Retinal pigment epithelial cell (primary cell): ENCODE measurements at regions not wholly inside any gene's neighbourhood (a gene's known extent, or its start where the extent isn't known, plus 50 kb on each side); places are given as distances from the start of the nearest gene placed in this dataset.

Experiments
- DNase-seq: peaks from one replicate; pipeline ENCODE4 v3.0.0-alpha.2; 2010; ENCODE audit warnings: low read depth
- H3K4me3 ChIP-seq: 2 replicates; pipeline ENCODE4 v1.5.1; 2011; ENCODE audit warnings: mild to moderate bottlenecking, low read length, control low read depth, moderate library complexity
- TF ChIP-seq, protein P1 (sequence below): conservative IDR thresholded peaks from 2 replicates; pipeline ENCODE4 v1.5.1; 2011; ENCODE audit warnings: low read depth, low read length, control low read depth, inconsistent platforms

DNA sequence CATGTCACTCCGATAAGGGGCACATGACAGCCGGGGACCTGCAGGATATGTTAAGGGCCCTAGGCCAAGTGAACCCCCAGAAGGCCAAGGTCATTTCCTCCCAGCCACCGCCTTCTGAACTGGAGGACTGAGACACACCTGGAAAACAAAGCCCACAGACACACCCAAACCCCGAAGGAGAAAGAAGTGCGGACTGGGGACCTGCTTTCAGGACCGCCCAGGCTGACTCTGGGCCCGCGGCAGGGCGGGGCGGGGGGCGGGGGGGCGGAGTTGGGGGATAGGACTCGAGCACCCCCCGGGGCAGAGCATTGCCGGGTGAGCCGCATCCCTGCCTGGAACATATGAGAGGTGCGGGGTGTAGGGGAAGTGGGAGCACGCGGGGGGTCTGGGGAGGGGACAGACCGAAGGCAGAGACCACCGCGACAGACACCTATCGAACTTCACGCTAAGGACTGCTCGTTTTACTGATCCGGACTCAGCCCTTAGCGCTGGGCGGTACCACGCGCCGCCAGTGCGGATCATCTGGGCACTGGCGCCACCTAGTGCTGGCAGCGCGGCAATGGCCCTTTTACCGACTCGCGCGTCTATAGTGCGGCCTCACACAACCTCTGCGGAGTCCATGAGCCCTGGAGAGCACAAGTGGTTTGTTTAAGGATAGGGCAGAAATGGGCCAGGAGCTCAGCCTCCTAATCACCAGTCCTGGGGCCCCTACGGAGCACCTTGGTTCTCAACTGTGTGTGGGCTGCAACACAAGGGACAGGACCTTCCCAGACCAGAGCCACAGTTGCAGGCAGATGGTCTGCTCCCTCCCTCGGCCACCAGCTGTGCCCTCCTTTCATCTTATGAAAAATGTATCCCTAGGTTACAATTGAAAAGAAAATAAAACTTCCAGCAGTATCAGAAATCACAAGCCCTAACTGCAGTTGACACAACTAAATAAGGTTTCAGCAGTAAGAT, 157.6 kb downstream of the HERPUD2 start:
- TF ChIP-seq, protein P1, sequence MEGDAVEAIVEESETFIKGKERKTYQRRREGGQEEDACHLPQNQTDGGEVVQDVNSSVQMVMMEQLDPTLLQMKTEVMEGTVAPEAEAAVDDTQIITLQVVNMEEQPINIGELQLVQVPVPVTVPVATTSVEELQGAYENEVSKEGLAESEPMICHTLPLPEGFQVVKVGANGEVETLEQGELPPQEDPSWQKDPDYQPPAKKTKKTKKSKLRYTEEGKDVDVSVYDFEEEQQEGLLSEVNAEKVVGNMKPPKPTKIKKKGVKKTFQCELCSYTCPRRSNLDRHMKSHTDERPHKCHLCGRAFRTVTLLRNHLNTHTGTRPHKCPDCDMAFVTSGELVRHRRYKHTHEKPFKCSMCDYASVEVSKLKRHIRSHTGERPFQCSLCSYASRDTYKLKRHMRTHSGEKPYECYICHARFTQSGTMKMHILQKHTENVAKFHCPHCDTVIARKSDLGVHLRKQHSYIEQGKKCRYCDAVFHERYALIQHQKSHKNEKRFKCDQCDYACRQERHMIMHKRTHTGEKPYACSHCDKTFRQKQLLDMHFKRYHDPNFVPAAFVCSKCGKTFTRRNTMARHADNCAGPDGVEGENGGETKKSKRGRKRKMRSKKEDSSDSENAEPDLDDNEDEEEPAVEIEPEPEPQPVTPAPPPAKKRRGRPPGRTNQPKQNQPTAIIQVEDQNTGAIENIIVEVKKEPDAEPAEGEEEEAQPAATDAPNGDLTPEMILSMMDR: peak; percentile 94
- H3K4me3 ChIP-seq: peak overlapping the region; percentile 47
- peak; percentile 7 for DNase-seq

- TF ChIP-seq, protein P1: no peak
- no peak for DNase-seq
- no peak overlapping the region for H3K4me3 ChIP-seq
Measured at GRCh38 chr7:35536396-35536826, 158.5 kb downstream of the HERPUD2 start.

DNA sequence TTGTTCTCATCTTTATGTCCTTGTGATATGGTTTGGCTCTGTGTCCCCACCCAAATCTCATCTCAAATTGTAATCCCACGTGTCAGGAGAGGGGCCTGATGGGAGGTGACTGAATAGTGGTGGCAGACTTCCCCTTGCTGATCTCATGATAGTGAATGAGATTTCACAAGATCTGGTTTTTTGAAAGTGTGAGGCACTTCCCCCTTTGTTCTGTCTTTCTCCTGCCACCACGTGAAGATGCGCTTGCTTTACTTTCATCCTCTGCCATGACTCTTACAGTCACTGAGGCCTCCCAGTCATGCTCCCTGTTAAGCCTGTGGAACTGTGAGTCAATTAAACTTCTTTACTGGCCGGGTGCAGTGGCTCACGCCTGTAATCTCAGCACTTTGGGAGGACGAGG, 161.0 kb downstream of the HERPUD2 start:
- DNase-seq: no peak
- TF ChIP-seq, protein P1: no peak
- H3K4me3 ChIP-seq: no peak overlapping the region

DNA sequence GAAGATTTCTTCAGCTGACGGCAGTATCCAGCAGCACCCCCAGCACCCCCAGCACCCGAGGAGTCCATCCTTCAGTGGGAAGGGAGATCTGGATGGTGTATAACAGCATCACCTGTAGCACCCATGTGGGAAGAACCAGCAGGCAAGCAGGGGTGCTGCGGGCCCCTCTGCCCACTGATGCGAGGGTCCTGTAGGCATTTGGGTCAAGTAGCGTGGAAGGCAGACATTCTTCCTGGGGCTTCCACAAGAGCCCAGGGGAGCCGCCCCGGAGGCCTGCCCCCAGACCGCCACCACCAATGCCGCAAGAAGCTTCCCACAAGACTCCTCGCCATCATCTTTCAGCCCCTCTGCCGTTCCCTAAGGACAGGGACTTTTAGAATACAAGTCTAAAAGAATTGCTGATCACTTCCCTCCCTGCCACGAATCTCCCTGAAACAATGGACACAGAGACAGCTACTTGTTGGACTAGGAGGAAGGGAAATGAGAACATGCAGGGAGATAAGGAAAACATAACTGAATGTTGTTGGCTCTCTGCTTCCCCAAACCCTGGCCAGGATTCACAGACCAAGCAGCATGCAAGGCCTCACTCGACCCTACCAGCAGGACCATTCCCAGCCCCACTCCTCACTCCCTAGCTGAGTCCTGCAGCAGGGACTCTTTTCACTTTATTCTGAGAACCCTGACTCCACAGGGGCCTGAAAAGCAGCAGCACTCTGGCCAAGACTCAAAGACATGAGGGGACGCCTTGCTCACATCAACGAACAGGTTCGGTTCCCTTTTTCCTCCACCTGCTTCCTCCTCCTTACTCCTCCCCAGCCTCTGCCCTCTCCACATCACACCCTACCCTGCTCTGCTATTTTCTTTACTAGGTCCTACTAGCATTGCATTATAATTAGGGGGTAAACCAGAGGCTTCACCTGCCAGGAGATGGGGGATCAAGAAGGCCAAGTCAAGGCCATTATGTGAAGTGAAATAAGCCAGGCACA, 164.5 kb downstream of the HERPUD2 start:
- no peak for DNase-seq
- TF ChIP-seq, protein P1: no peak
- no peak overlapping the region for H3K4me3 ChIP-seq

GRCh38 chr7:35529713-35530112, 165.2 kb downstream of the HERPUD2 start:
- H3K4me3 ChIP-seq: no peak overlapping the region
- TF ChIP-seq, protein P1: no peak
- DNase-seq: no peak

DNA sequence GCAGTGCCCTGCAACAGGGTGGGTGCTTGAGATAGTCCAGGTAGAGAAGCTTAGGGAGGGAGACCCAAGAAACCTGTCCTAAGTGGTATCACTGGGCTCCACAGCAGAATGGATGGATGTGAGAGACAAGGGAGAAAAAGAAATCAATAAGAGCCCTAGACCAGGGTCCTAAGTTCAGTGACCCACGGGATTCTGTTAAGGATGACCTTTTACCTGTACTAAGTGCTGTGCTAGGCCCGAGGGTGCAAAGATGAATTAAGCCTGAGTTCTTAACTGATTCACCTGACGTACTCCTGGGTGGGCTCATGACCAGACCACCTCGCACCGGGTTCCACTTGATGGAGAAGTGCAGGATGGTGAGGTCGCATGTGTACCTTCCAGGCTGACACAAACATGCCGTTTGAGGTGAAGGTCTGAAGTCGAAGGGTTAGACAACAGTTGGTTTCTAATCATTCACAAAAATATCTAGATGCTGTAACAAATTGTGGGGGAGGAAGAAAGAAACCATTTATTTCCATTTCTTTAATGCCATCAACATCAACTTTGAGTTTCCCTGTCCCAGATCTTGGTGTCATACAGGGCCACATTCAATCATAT, 166.5 kb downstream of the HERPUD2 start:
- no peak for DNase-seq
- TF ChIP-seq, protein P1: no peak

More for the DNA sequence above, 166.5 kb downstream of the HERPUD2 start:
- no peak overlapping the region for H3K4me3 ChIP-seq
